ENCODE measurements at regions not wholly inside any gene's neighbourhood (a gene's known extent, or its start where the extent isn't known, plus 50 kb on each side); places are given as distances from the start of the nearest gene placed in this dataset.

GRCh38 chr10:94193466-94193924 lies 169.2 kb downstream of the NOC3L start:
- DNase-seq = no peak

DNA sequence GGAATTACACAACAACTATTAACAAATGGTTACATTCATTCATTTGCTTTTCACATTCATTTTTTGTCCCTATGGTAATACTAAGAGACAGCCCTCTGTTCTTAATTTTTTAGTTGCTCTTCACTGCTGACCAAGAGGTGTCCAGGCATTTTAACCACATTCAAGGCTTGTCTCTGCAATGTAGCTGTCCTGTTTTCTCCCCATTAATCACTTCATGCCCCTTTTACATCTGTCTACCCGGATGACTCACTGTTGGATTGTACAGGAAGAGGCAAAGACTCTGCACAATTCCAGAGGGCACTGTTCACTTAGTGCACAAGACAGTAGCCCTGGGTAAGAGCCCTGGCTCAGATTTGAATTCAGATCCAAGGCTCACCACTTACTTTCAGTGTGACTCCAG lies 168.5 kb downstream of the NOC3L start:
- no peak for DNase-seq

DNA sequence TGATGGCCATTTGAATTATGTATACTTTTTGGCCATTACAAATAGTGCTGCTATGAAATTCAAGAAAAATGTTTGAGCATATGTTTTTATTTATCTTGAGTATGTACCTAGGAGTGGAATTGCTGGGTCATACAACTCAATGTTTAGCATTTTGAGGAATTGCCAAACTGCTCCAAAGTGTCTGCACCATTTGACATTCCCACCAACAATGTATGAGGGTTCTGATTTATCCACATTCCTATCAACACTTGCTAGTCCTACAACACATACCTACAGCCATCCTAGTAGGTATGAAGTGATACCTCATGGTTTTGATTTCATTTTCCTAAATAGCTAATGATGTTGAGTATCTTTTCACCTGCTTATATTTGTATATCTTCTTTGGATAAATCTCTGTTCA lies 165.5 kb downstream of the NOC3L start:
- DNase-seq = no peak

GRCh38 chr10:94198324-94198723 lies 164.4 kb downstream of the NOC3L start:
- no peak for DNase-seq

DNA sequence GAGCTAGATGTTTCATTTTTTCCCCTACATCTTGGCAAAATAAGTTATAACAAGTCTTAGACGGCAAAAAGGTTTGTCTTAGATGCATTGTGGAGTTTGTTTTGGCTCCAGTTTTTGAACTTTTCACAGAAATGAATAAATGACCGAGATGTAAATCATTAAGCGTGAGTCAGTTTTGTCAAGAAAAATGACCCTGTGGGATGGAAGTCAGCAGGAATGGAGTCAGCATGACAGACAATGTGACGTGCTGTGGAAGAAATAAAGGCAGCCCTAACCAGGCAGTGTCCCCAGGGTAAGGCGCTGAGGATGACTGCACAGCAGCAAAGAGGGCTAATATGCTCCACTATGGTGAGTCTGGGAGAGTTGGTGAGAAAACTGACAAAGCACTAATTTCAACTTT lies 163.2 kb downstream of the NOC3L start:
- no peak for DNase-seq

- DNase-seq = no peak
These were observed 162.4 kb downstream of the NOC3L start for GRCh38 chr10:94200146-94200837.

DNA sequence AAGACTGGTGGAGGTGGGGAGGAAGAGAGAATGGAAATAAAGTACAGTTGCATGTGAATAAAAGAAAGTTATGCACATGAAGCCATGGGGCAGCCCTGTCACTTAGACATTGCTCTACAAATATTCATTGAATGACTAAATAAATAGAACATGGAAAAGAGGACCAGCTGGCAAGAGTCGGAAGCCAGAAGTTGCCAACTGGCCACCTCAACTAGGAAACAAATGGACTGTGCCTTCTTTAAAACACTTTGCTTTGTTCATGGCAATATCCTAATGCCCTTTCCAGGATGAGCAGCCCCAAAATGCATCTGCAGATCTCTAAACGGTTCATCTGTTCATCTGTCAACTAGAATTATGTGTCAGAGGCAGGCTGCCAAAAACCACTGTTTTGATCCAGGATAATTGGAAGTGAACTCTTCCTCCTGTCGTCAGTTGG lies 157.3 kb downstream of the NOC3L start:
- no peak for DNase-seq

- DNase-seq = no peak
These were observed 156.6 kb downstream of the NOC3L start for GRCh38 chr10:94206176-94206575.

GRCh38 chr10:94208315-94208714 lies 154.4 kb downstream of the NOC3L start:
- no peak for DNase-seq

GRCh38 chr10:94210440-94211168 lies 152.1 kb downstream of the NOC3L start:
- no peak for DNase-seq

DNA sequence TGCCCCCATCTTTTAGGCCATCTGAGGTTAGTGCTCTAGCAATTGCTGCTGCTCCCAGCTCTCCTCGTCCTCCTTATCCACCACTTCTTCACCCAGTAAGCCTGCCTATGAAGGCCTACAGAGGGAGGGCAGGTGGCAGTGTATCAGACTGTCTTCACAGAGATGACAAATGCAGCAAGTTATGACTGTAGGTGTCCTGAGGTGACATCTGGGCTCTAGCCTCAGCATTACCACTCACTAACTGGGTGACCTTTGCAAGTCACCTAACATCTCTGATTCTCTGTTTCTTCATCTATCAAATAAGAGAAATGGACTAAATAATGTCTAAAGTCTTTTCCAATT lies 151.6 kb downstream of the NOC3L start:
- no peak for DNase-seq

DNA sequence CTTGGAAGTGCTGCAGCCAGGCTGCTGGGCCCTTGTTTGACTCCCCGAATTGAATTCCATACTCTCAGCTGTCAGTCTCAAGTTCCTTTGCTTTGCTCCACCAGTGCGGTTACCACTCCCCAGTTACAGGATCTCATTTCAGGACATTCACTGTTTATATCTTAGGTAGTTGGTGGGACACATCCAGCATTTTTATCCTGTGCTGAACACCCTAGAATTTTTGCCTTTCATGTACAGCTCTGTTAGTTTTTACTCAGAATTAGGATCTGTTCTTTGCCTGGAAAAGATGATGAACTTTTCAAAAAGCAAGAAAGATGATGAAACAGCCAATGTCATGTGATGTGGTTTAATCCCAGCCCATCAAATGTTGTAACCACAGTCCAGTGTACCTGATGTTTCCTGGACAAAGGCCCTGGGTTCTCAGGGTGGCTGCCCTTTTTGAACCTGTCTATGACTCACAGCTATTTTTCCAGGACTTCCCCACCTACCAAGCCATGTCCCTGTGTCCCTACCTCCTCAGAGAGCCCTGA lies 149.7 kb downstream of the NOC3L start:
- no peak for DNase-seq

DNA sequence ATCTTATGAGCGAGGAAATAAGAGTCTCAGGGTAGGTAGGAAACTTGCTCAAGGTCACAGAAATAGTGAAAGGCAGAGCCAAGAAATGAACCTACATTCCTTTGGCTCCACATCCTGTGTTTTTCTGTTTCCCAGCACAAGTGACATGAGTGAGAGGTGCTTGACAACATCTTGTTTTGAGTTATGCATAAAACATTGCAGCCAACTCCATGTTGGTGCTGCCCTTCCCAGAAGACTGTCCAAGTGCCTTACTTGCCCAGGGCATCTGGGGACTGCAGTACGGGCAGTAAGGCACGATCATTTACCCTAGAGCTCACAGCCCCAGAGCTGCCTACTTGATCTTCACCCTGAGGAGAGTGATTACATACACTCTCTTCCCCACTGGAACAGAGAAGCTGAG lies 148.8 kb downstream of the NOC3L start:
- DNase-seq = no peak

DNA sequence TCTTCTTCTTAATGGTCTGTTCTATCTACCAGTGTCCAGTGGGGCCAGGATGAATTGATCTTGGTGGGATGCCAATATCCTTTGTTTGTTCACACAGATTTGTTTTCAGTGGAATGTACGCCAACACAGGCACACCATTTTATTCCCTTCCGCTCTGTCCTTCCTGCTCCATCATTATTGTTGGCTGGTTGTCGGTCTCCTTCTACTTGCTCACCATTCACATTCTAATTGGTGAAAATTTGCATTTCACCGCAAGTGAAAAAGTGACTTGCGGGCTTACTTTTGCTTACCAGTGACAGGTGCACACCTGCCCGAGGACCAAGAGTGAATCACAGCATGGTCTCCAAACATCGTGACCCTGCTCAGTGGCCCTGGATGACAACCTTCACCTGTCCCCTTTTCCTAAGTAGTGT lies 148.3 kb downstream of the NOC3L start:
- no peak for DNase-seq

- no peak for DNase-seq
These were observed 146.5 kb downstream of the NOC3L start for GRCh38 chr10:94216201-94216600.

- no peak for DNase-seq
These were observed 145.3 kb downstream of the NOC3L start for GRCh38 chr10:94217411-94217810.

DNA sequence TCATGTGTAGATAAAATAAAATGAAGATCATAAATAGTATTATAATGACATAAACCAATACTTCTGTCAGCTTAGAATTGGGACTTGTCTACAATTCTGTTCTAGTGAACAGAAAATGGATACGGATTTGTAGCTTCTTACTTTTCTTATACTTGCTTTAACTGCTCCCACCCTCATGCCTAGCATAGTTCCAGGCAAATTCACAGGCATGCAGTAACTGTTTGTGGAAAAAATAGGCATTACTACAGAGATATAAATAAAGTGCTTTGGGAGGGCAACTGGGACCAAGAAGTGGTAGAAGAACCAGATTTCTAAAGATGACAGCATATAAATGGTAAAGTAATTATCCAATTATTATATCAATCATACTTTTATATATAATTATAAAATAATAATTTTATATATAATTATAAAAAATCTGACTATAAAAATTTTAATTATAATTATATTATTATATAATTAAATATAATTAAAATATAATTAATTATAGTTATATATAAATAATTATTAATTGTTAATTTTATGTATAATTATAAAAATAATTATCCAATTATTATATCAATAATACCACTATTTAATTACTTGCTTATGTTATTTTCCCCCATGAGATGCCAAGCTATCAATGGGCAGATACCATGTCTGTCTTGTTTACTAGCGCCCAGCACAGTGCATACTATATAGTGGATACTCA lies 144.1 kb downstream of the NOC3L start:
- DNase-seq = no peak

- no peak for DNase-seq
These were observed 142.9 kb downstream of the NOC3L start for GRCh38 chr10:94219829-94220228.

GRCh38 chr10:94220717-94221116 lies 142.0 kb downstream of the NOC3L start:
- DNase-seq = no peak

DNA sequence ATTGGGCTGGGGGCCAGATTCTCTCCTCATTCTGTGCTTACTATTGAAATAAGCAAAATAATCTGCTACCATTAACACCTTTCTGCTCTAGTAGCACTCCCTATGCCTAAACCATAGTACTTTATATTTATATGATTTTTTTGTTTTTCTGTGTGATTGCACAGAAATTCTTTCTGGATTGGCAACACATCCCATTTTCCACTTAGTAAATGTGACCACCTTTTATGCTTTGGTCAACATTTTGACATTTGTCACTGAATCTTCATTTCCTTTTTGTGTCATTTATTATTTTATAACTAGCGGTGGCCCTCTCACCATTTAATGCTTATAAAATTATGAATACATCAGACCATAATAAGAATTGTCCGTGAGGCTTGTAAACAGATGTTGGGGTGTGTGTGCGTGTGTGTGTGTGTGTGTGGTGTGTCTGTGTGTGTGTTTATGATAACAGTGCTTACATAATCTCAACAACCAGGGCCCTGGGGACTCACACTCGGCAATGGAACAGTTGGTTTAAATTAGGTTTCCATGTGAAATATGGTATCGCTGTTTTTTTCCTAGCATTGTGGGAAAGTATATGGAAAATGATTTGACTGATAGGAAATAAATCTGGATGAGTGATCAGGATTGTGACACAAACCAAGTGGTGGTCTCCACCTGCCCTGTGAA lies 138.9 kb downstream of the NOC3L start:
- no peak for DNase-seq

GRCh38 chr10:94224656-94225055 lies 138.1 kb downstream of the NOC3L start:
- DNase-seq = no peak

GRCh38 chr10:94225589-94225988 lies 137.2 kb downstream of the NOC3L start:
- no peak for DNase-seq

All from occipital lobe (tissue), 1 donor.